H9 (cell line): ENCODE measurements at regions not wholly inside any gene's neighbourhood (a gene's known extent, or its start where the extent isn't known, plus 50 kb on each side); places are given as distances from the start of the nearest gene placed in this dataset.

ENCODE experiments used
- DNase-seq: peaks from one replicate; pipeline ENCODE4 v3.0.0-alpha.2; 2017
- H2AFZ ChIP-seq: one replicate; pipeline ENCODE4 v1.6.1; 2013; ENCODE audit warnings: mild to moderate bottlenecking, low read length, control low read depth, moderate library complexity
- H2AK5ac ChIP-seq: 2 replicates; pipeline ENCODE4 v1.6.1; 2013; ENCODE audit warnings: low read length, control low read depth, mixed read lengths; ENCODE audit not compliant: insufficient read length
- H2BK120ac ChIP-seq: one replicate; pipeline ENCODE4 v1.6.1; 2013; ENCODE audit warnings: low read depth, mild to moderate bottlenecking, low read length, control low read depth, inconsistent platforms; ENCODE audit not compliant: poor library complexity, severe bottlenecking
- H2BK12ac ChIP-seq: 2 replicates; pipeline ENCODE4 v1.6.1; 2013; ENCODE audit warnings: low read length, control low read depth, mixed read lengths, low read depth; ENCODE audit not compliant: insufficient read length
- H2BK15ac ChIP-seq: 2 replicates; pipeline ENCODE4 v1.6.1; 2013; ENCODE audit warnings: low read depth, low read length, control low read depth
- H2BK20ac ChIP-seq: one replicate; pipeline ENCODE4 v1.6.1; 2013; ENCODE audit warnings: low read depth, mild to moderate bottlenecking, low read length, control low read depth, inconsistent platforms; ENCODE audit not compliant: poor library complexity, severe bottlenecking
- H2BK5ac ChIP-seq: 2 replicates; pipeline ENCODE4 v1.6.1; 2013; ENCODE audit warnings: low read length, control low read depth, mixed read lengths; ENCODE audit not compliant: insufficient read length
- H3K14ac ChIP-seq: 2 replicates; pipeline ENCODE4 v1.6.1; 2013; ENCODE audit warnings: low read length, control low read depth; ENCODE audit not compliant: insufficient read depth
- H3K18ac ChIP-seq: 2 replicates; pipeline ENCODE4 v1.6.1; 2013; ENCODE audit warnings: low read depth, mild to moderate bottlenecking, mixed read lengths, low read length, control low read depth; ENCODE audit not compliant: insufficient read length
- H3K23ac ChIP-seq: 2 replicates; pipeline ENCODE4 v1.6.1; 2013; ENCODE audit warnings: low read length, control low read depth, mixed read lengths, low read depth; ENCODE audit not compliant: insufficient read length
- H3K23me2 ChIP-seq: 2 replicates; pipeline ENCODE4 v1.6.1; 2013; ENCODE audit warnings: low read depth, mild to moderate bottlenecking, mixed read lengths, low read length, control low read depth; ENCODE audit not compliant: insufficient read length, poor library complexity, severe bottlenecking
- H3K27ac ChIP-seq: 2 replicates; pipeline ENCODE4 v1.5.1; 2013; ENCODE audit warnings: low read length, control low read depth, mixed read lengths, low read depth; ENCODE audit not compliant: insufficient read length
- H3K27me3 ChIP-seq: 2 replicates; pipeline ENCODE4 v1.6.1; 2013; ENCODE audit warnings: low read length, control low read depth, inconsistent platforms; ENCODE audit not compliant: insufficient read depth
- H3K4ac ChIP-seq: 2 replicates; pipeline ENCODE4 v1.6.1; 2013; ENCODE audit warnings: low read depth, mild to moderate bottlenecking, control low read depth, inconsistent platforms, low read length, moderate library complexity
- H3K4me1 ChIP-seq: 2 replicates; pipeline ENCODE4 v1.6.1; 2013; ENCODE audit warnings: low read length, control low read depth, inconsistent platforms; ENCODE audit not compliant: insufficient read depth
- H3K4me2 ChIP-seq: 2 replicates; pipeline ENCODE4 v1.6.1; 2013; ENCODE audit warnings: low read length, control low read depth, mixed read lengths; ENCODE audit not compliant: insufficient read length, insufficient read depth
- H3K56ac ChIP-seq: 2 replicates; pipeline ENCODE4 v1.6.1; 2013; ENCODE audit warnings: low read depth, mild to moderate bottlenecking, mixed read lengths, low read length, control low read depth; ENCODE audit not compliant: insufficient read length
- H3K79me1 ChIP-seq: 2 replicates; pipeline ENCODE4 v1.6.1; 2013; ENCODE audit warnings: low read depth, mild to moderate bottlenecking, moderate library complexity, low read length, control low read depth, inconsistent platforms; ENCODE audit not compliant: insufficient read depth, poor library complexity, severe bottlenecking
- H3K79me2 ChIP-seq: 2 replicates; pipeline ENCODE4 v1.6.1; 2013; ENCODE audit warnings: low read length, control low read depth, inconsistent platforms; ENCODE audit not compliant: insufficient read depth
- H3K9ac ChIP-seq: 2 replicates; pipeline ENCODE4 v1.6.1; 2013; ENCODE audit warnings: low read length, control low read depth, mixed read lengths; ENCODE audit not compliant: insufficient read length; ENCODE audit errors: extremely low read depth
- H3K9me3 ChIP-seq: one replicate; pipeline ENCODE4 v1.6.1; 2013; ENCODE audit warnings: low read depth, low read length, inconsistent platforms; ENCODE audit not compliant: control insufficient read depth
- H3T11ph ChIP-seq: one replicate; pipeline ENCODE4 v1.6.1; 2013; ENCODE audit warnings: mild to moderate bottlenecking, low read length, control low read depth, inconsistent platforms
- H4K20me1 ChIP-seq: one replicate; pipeline ENCODE4 v1.6.1; 2013; ENCODE audit not compliant: control insufficient read depth, insufficient read length, insufficient read depth
- H4K5ac ChIP-seq: 2 replicates; pipeline ENCODE4 v1.6.1; 2013; ENCODE audit warnings: low read depth, mild to moderate bottlenecking, mixed read lengths, low read length, control low read depth; ENCODE audit not compliant: insufficient read length
- H4K8ac ChIP-seq: replicated peaks from 2 replicates; pipeline ENCODE4 v1.6.1; 2013; ENCODE audit warnings: low read length, control low read depth, mixed read lengths, low read depth; ENCODE audit not compliant: insufficient read length
- H4K91ac ChIP-seq: 2 replicates; pipeline ENCODE4 v1.6.1; 2013; ENCODE audit warnings: low read depth, mild to moderate bottlenecking, moderate library complexity, mixed read lengths, low read length, control low read depth; ENCODE audit not compliant: insufficient read length
- H3K27ac Mint-ChIP-seq, 3 experiments: 2 replicates in 2 of 3; 3 replicates in 1 of 3; pipeline ENCODE4 v1.8.0; 2020 to 2021; ENCODE audit warnings: mixed read lengths in 3 of 3, mild to moderate bottlenecking in 1 of 3, moderate library complexity in 1 of 3
- H3K27me3 Mint-ChIP-seq: 2 replicates; pipeline ENCODE4 v1.8.0; 2021; ENCODE audit warnings: low read depth, mild to moderate bottlenecking, moderate library complexity, mixed read lengths
- H3K36me3 Mint-ChIP-seq, 3 experiments: 2 replicates in 2 of 3; 3 replicates in 1 of 3; pipeline ENCODE4 v1.8.0; 2020 to 2021; ENCODE audit warnings: low read depth in 3 of 3, mixed read lengths in 3 of 3; ENCODE audit not compliant: insufficient read depth in 1 of 3
- H3K4me1 Mint-ChIP-seq, 2 experiments: 2 replicates each; pipeline ENCODE4 v1.8.0; 2020; ENCODE audit warnings: mixed read lengths in 2 of 2
- H3K4me3 Mint-ChIP-seq, 2 experiments: 2 replicates in 1 of 2; 3 replicates in 1 of 2; pipeline ENCODE4 v1.8.0; 2020 to 2021; ENCODE audit warnings: mild to moderate bottlenecking in 2 of 2, mixed read lengths in 2 of 2, moderate library complexity in 1 of 2
- H3K9me3 Mint-ChIP-seq, 2 experiments: 2 replicates in 1 of 2; 3 replicates in 1 of 2; pipeline ENCODE4 v1.8.0; 2020; ENCODE audit warnings: mild to moderate bottlenecking in 2 of 2, mixed read lengths in 2 of 2, moderate library complexity in 1 of 2
- TF ChIP-seq, protein P1 (sequence below): fragments of 200-600 bp; sonication (generic); conservative IDR thresholded peaks from 3 replicates; pipeline ENCODE4 v1.8.0; 2021; ENCODE audit warnings: antibody characterized with exemption, mild to moderate bottlenecking

DNA sequence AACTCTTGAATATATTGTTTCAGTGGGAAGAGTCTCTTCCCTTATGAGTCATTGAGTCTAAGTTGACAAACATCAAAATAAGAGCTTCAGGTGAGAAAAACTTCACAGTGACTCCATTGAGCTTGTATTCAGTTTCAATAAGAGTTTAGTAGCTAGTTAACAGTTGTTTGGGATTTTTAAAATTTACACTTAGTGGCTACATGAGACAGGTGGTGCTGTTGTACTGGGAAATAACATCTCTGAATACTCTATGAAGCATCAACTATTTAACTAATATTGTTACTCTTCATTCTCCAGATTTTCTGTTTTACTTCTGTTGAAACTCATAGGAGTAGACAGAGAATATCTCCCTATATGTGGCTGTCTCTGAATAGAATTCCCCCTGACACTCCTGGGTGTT, 1609.1 kb downstream of the C4orf33 start:
- H4K8ac ChIP-seq, result no peak overlapping the region
- no peak overlapping the region for H3K27ac ChIP-seq
- H2AFZ ChIP-seq, result no peak overlapping the region
- no peak for DNase-seq
- H3K79me1 ChIP-seq, result no peaks in the 10 kb centered on the region
- no peak overlapping the region for H2BK20ac ChIP-seq
- Mint-ChIP-seq H3K9me3 (peaks cover 3 to 4% of the 10 kb centered on the region in 2 experiments; a peak in 4 of 5 replicates), H3K27ac (no peak overlapping the region), H3K27me3 (no peaks in the 10 kb centered on the region), H3K4me3 (no peak overlapping the region), H3K36me3 (peaks cover 3 to 16% (median 8%) of the 10 kb centered on the region in 3 experiments), H3K4me1 (0 out of 4 replicates have a peak, but pooled peaks cover 0 to under 1% of the 10 kb centered on the region in 2 experiments)
- no peak overlapping the region for H3K56ac ChIP-seq
- no peaks in the 10 kb centered on the region for H3K27me3 ChIP-seq
- no peaks in the 10 kb centered on the region for H3K4me1 ChIP-seq
- H3K79me2 ChIP-seq, result no peaks in the 10 kb centered on the region
- no peaks in the 10 kb centered on the region for H3K9me3 ChIP-seq
- TF ChIP-seq, protein P1, sequence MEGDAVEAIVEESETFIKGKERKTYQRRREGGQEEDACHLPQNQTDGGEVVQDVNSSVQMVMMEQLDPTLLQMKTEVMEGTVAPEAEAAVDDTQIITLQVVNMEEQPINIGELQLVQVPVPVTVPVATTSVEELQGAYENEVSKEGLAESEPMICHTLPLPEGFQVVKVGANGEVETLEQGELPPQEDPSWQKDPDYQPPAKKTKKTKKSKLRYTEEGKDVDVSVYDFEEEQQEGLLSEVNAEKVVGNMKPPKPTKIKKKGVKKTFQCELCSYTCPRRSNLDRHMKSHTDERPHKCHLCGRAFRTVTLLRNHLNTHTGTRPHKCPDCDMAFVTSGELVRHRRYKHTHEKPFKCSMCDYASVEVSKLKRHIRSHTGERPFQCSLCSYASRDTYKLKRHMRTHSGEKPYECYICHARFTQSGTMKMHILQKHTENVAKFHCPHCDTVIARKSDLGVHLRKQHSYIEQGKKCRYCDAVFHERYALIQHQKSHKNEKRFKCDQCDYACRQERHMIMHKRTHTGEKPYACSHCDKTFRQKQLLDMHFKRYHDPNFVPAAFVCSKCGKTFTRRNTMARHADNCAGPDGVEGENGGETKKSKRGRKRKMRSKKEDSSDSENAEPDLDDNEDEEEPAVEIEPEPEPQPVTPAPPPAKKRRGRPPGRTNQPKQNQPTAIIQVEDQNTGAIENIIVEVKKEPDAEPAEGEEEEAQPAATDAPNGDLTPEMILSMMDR, result no peak; the same call in 2 of the 3 replicates
- no peaks in the 10 kb centered on the region for H3K23me2 ChIP-seq
- H3K4me2 ChIP-seq, result no peak overlapping the region
- H2BK5ac ChIP-seq, result no peak overlapping the region
- no peak overlapping the region for H3K9ac ChIP-seq
- no peak overlapping the region for H3K4ac ChIP-seq
- H3K14ac ChIP-seq, result no peak overlapping the region
- H2BK12ac ChIP-seq, result no peak overlapping the region
- H3T11ph ChIP-seq, result no peak overlapping the region
- H2BK15ac ChIP-seq, result no peak overlapping the region
- H4K5ac ChIP-seq, result no peak overlapping the region
- no peak overlapping the region for H2AK5ac ChIP-seq
- H4K91ac ChIP-seq, result no peak overlapping the region
- H2BK120ac ChIP-seq, result no peak overlapping the region
- H4K20me1 ChIP-seq, result no peaks in the 10 kb centered on the region
- H3K18ac ChIP-seq, result no peak overlapping the region
- H3K23ac ChIP-seq, result no peak overlapping the region
